Hepatocyte (in vitro differentiated cells): ENCODE measurements at regions not wholly inside any gene's neighbourhood (a gene's known extent, or its start where the extent isn't known, plus 50 kb on each side); places are given as distances from the start of the nearest gene placed in this dataset.

ENCODE experiments used
- EZH2 ChIP-seq: fragments of 200-600 bp; sonication (generic); IDR thresholded peaks from 2 replicates; pipeline ENCODE4 v1.6.1; 2016; ENCODE audit warnings: antibody characterized with exemption, mild to moderate bottlenecking, borderline replicate concordance
- EZH2phosphoT487 ChIP-seq: fragments of 200-600 bp; sonication (generic); IDR thresholded peaks from one replicate; pipeline ENCODE4 v1.6.1; 2018; ENCODE audit warnings: antibody characterized with exemption, mild to moderate bottlenecking, low read depth, moderate library complexity; ENCODE audit not compliant: unreplicated experiment, severe bottlenecking
- TF ChIP-seq, protein P1 (sequence below): fragments of 200-600 bp; sonication (generic); IDR thresholded peaks from 2 replicates; pipeline ENCODE4 v1.5.1; 2016; ENCODE audit warnings: antibody characterized with exemption, mild to moderate bottlenecking; ENCODE audit not compliant: poor library complexity

DNA sequence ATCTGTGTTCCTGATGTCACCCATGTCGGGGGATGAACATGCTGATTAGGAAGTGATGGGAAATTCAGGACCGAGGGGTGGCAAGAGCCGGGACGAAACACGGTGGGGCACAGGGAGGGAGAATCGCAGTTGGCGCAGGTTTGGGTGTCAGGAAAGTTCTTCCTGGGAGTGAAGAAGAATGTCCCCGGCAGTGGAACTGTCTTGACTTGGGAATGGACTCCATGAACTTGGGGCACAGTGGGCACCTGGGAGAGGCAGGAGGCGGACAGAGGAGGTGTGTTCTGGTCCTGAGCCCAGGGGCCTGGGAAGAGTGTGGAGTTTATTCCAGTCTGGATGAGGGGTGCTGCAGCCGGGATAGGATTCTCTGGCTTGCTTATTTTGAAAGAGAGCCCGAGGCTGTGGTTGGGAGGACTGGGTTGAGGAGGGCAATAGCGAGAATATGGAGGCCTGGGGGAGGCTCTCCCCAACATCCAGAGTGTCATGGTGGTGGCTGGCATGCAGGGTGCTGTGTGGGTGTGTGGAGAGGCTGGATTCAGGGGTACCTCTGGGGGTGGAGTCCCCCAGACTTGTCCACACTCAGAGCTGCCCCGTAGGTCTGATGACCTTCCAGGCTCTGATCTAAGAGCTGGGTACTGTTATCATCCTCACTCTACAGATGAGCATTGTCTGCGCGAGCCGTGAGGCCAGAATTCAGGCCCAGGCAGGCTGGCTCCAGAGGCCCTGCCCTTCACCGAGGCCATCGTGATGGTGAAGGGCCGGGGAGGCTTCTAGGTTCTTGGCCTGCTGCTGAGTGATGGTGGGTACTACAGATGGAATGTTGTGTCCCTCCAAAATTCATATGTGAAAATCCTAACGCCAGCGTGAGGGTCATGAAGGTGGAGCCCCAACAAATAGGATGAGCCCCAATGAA lies 274.5 kb upstream of the C1orf174 start:
- TF ChIP-seq, protein P1, sequence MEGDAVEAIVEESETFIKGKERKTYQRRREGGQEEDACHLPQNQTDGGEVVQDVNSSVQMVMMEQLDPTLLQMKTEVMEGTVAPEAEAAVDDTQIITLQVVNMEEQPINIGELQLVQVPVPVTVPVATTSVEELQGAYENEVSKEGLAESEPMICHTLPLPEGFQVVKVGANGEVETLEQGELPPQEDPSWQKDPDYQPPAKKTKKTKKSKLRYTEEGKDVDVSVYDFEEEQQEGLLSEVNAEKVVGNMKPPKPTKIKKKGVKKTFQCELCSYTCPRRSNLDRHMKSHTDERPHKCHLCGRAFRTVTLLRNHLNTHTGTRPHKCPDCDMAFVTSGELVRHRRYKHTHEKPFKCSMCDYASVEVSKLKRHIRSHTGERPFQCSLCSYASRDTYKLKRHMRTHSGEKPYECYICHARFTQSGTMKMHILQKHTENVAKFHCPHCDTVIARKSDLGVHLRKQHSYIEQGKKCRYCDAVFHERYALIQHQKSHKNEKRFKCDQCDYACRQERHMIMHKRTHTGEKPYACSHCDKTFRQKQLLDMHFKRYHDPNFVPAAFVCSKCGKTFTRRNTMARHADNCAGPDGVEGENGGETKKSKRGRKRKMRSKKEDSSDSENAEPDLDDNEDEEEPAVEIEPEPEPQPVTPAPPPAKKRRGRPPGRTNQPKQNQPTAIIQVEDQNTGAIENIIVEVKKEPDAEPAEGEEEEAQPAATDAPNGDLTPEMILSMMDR: no peak
- TF ChIP-seq EZH2 (no peak), EZH2phosphoT487 (no peak)
